GM12864 (cell line): ENCODE measurements at regions not wholly inside any gene's neighbourhood (a gene's known extent, or its start where the extent isn't known, plus 50 kb on each side); places are given as distances from the start of the nearest gene placed in this dataset.

Experiments used
- DNase-seq: peaks from one replicate; pipeline ENCODE4 v3.0.0-alpha.2; 2011; ENCODE audit warnings: low read depth
- H3K4me3 ChIP-seq: 2 replicates; pipeline ENCODE4 v1.5.1; 2011; ENCODE audit warnings: mild to moderate bottlenecking, low read depth, low read length, control low read depth
- CTCF ChIP-seq: IDR thresholded peaks from 2 replicates; pipeline ENCODE4 v1.5.1; 2011; ENCODE audit warnings: low read depth, mild to moderate bottlenecking, moderate library complexity, low read length, control low read depth, inconsistent platforms; ENCODE audit errors: missing control alignments

- TF ChIP-seq CTCF = no peak
- H3K4me3 ChIP-seq = no peak overlapping the region
- DNase-seq = no peak
Measured at GRCh38 chr18:21162786-21163185, 51.2 kb upstream of the ROCK1 start.

GRCh38 chr18:21163647-21164547, 52.3 kb upstream of the ROCK1 start:
- no peak overlapping the region for H3K4me3 ChIP-seq
- DNase-seq = no peak
- TF ChIP-seq CTCF = no peak

- no peak for TF ChIP-seq CTCF
- DNase-seq = no peak
- no peak overlapping the region for H3K4me3 ChIP-seq
Measured at GRCh38 chr18:21164548-21165095, 53.0 kb upstream of the ROCK1 start.

GRCh38 chr18:21167641-21168377, 56.2 kb upstream of the ROCK1 start:
- no peak for DNase-seq
- H3K4me3 ChIP-seq = no peak overlapping the region
- no peak for TF ChIP-seq CTCF

- no peak overlapping the region for H3K4me3 ChIP-seq
- DNase-seq = no peak
- TF ChIP-seq CTCF = no peak
Measured at GRCh38 chr18:21168880-21169279, 57.3 kb upstream of the ROCK1 start.

- TF ChIP-seq CTCF = no peak
- H3K4me3 ChIP-seq = no peak overlapping the region
- DNase-seq = no peak
Measured at GRCh38 chr18:21177822-21178221, 64.2 kb upstream of the GREB1L start.
